ENCODE measurements at regions not wholly inside any gene's neighbourhood (a gene's known extent, or its start where the extent isn't known, plus 50 kb on each side); places are given as distances from the start of the nearest gene placed in this dataset.

GRCh38 chr9:30800421-30800820, 1584.0 kb upstream of the ACO1 start:
- no peak overlapping the region for H3K4me2 ChIP-seq (ENCODE audit: low read depth, low read length)
- WGBS (ENCODE audit: low lambda C conversion rate) = 3% methylated on average over 7 of the region's 14 CpGs
- no peak overlapping the region for H3K4me3 ChIP-seq (replicated peaks in 1 of 3; ENCODE audit: insufficient read depth in 1 of 3, low read depth in 2 of 3, low read length in 3 of 3)
- CTCF ChIA-PET (ENCODE audit: low intra/inter-chr PET ratio, low total read pairs) = no interaction called here
- no peak overlapping the region for H3K9ac ChIP-seq (ENCODE audit: insufficient read depth, low read depth, low read length)
- intact Hi-C loops (cut with micrococcal nuclease; ENCODE audit: unreplicated experiment) = no loop called here
- H4K20me1 ChIP-seq (ENCODE audit: insufficient read depth, low read length) = no peaks in the 10 kb centered on the region
- ATAC-seq (no peak), FAIRE-seq (no peak), DNase-seq (ENCODE audit: low spot score) (no peak)
- H2AFZ ChIP-seq (ENCODE audit: low read length) = no peak overlapping the region
- no peaks in the 10 kb centered on the region for H3K79me2 ChIP-seq (ENCODE audit: insufficient read depth, low read length)
- H3K9me3 ChIP-seq (ENCODE audit: low read length) = no peaks in the 10 kb centered on the region
- POLR2A ChIA-PET = no interaction called here
- no peak overlapping the region for H3K27ac ChIP-seq (ENCODE audit: extremely low read length, insufficient read depth, low read length)
- H3K4me1 ChIP-seq (ENCODE audit: insufficient read depth, low read length) = no peaks in the 10 kb centered on the region
- BruUV-seq (replicated peaks) = no TSS peak
- in situ Hi-C loops (cut with HindIII; ENCODE audit: extremely low pct_ligation_motif_present, low pct_unique_long_range_greater_than_20kb) = no loop called here
- no peaks in the 10 kb centered on the region for H3K27me3 ChIP-seq (ENCODE audit: control insufficient read depth in 1 of 2, insufficient read depth in 2 of 2, low read length in 2 of 2)
- H3K36me3 ChIP-seq (replicated peaks in 1 of 2; ENCODE audit: control insufficient read depth in 1 of 2, insufficient read depth in 2 of 2, low read length in 2 of 2) = no peaks in the 10 kb centered on the region
- TF ChIP-seq ZNF280B (CRISPR knock-in tag; IDR thresholded peaks at IDR 0.05; ENCODE audit: borderline replicate concordance) (no peak), PATZ1 (CRISPR knock-in tag; IDR thresholded peaks at IDR 0.05) (no peak), THAP7 (CRISPR knock-in tag; IDR thresholded peaks at IDR 0.05) (no peak), ZNF639 (CRISPR knock-in tag; conservative IDR thresholded peaks at IDR 0.05) (no peak), HCFC1 (IDR thresholded peaks at IDR 0.05; ENCODE audit: low read depth, low read length) (no peak), ZNF24 (IDR thresholded peaks at IDR 0.05) (no peak), E2F2 (CRISPR knock-in tag; IDR thresholded peaks at IDR 0.05; ENCODE audit: borderline replicate concordance) (no peak), KMT2B (CRISPR knock-in tag; IDR thresholded peaks at IDR 0.05) (no peak), TMF1 (CRISPR knock-in tag; IDR thresholded peaks at IDR 0.05; ENCODE audit: low read depth) (no peak), ZNF354B (CRISPR knock-in tag; IDR thresholded peaks at IDR 0.05) (no peak), ZNF124 (CRISPR knock-in tag; IDR thresholded peaks at IDR 0.05) (no peak)
